GM23338 (cell line): ENCODE measurements at regions not wholly inside any gene's neighbourhood (a gene's known extent, or its start where the extent isn't known, plus 50 kb on each side); places are given as distances from the start of the nearest gene placed in this dataset.

ENCODE experiments used
- ATAC-seq: fragments of 200-7000 bp; cut with Tn5 transposase; 3 replicates; pipeline ENCODE4 v1.9.1; 2020
- DNase-seq: peaks from one replicate; pipeline ENCODE4 v3.0.0-alpha.2; 2015; ENCODE audit warnings: low spot score
- H2AFZ ChIP-seq: fragments of 200-600 bp; sonication (generic); 2 replicates; pipeline ENCODE4 v1.8.0; 2016; ENCODE audit warnings: antibody characterized with exemption, mild to moderate bottlenecking, moderate library complexity
- H3F3A ChIP-seq: fragments of 200-600 bp; sonication (generic); replicated peaks from 2 replicates; pipeline ENCODE4 v1.8.0; 2017; ENCODE audit warnings: antibody characterized with exemption, mixed run types, low read depth
- H3K27ac ChIP-seq: fragments of 200-600 bp; sonication (generic); 2 replicates; pipeline ENCODE4 v1.6.1; 2016; ENCODE audit warnings: low read depth
- H3K27me3 ChIP-seq: fragments of 200-600 bp; sonication (generic); 2 replicates; pipeline ENCODE4 v1.8.0; 2016; ENCODE audit warnings: mild to moderate bottlenecking, mixed run types, moderate library complexity; ENCODE audit not compliant: insufficient read depth
- H3K36me3 ChIP-seq: fragments of 200-600 bp; sonication (generic); 2 replicates; pipeline ENCODE4 v1.8.0; 2016; ENCODE audit warnings: mild to moderate bottlenecking; ENCODE audit not compliant: insufficient read depth
- H3K4me1 ChIP-seq: fragments of 200-600 bp; sonication (generic); 2 replicates; pipeline ENCODE4 v1.8.0; 2016; ENCODE audit warnings: mild to moderate bottlenecking, moderate library complexity; ENCODE audit not compliant: insufficient read depth
- H3K4me2 ChIP-seq: fragments of 200-600 bp; sonication (generic); 2 replicates; pipeline ENCODE4 v1.7.1; 2017; ENCODE audit warnings: mixed run types
- H3K4me3 ChIP-seq: fragments of 200-600 bp; sonication (generic); 2 replicates; pipeline ENCODE4 v1.6.1; 2016; ENCODE audit warnings: mixed run types
- H3K79me2 ChIP-seq: fragments of 200-600 bp; sonication (generic); replicated peaks from 2 replicates; pipeline ENCODE4 v1.8.0; 2017; ENCODE audit warnings: mild to moderate bottlenecking; ENCODE audit not compliant: insufficient read depth
- H3K9me2 ChIP-seq: fragments of 200-600 bp; sonication (generic); 2 replicates; pipeline ENCODE4 v1.8.0; 2017; ENCODE audit not compliant: insufficient read depth
- H4K20me1 ChIP-seq: fragments of 200-600 bp; sonication (generic); replicated peaks from 2 replicates; pipeline ENCODE4 v1.8.0; 2017; ENCODE audit warnings: mild to moderate bottlenecking; ENCODE audit not compliant: insufficient read depth
- H3K27ac Mint-ChIP-seq: 2 replicates; pipeline ENCODE4 v1.8.0; 2020; ENCODE audit warnings: inconsistent platforms, mild to moderate bottlenecking, moderate library complexity, mixed read lengths
- H3K27me3 Mint-ChIP-seq: 3 replicates; pipeline ENCODE4 v1.8.0; 2022; ENCODE audit warnings: low read depth, mild to moderate bottlenecking, moderate library complexity, mixed read lengths, inconsistent platforms; ENCODE audit not compliant: insufficient read depth, poor library complexity
- H3K36me3 Mint-ChIP-seq: 3 replicates; pipeline ENCODE4 v1.8.0; 2021; ENCODE audit warnings: low read depth, mild to moderate bottlenecking, inconsistent platforms, moderate library complexity, mixed read lengths
- H3K4me1 Mint-ChIP-seq: 3 replicates; pipeline ENCODE4 v1.8.0; 2020; ENCODE audit warnings: mild to moderate bottlenecking, inconsistent platforms, mixed read lengths
- H3K4me3 Mint-ChIP-seq: 3 replicates; pipeline ENCODE4 v1.8.0; 2021; ENCODE audit warnings: moderate library complexity, mild to moderate bottlenecking, inconsistent platforms, mixed read lengths
- H3K9me3 Mint-ChIP-seq: 3 replicates; pipeline ENCODE4 v1.8.0; 2020; ENCODE audit warnings: moderate library complexity, mild to moderate bottlenecking, inconsistent platforms, mixed read lengths
- CREB1 ChIP-seq: fragments of 250-450 bp; sonication (Bioruptor Pico); IDR thresholded peaks from 2 replicates; pipeline ENCODE4 v1.5.0; 2020; ENCODE audit warnings: low read depth, mild to moderate bottlenecking, moderate library complexity
- EZH2phosphoT487 ChIP-seq: fragments of 200-600 bp; sonication (generic); IDR thresholded peaks from one replicate; pipeline ENCODE4 v1.8.1; 2018; ENCODE audit warnings: antibody characterized with exemption; ENCODE audit not compliant: unreplicated experiment
- JUNB ChIP-seq: IDR thresholded peaks from one replicate; pipeline ENCODE4 v1.6.1; 2016; ENCODE audit warnings: antibody characterized with exemption; ENCODE audit not compliant: unreplicated experiment
- NANOG ChIP-seq: IDR thresholded peaks from 2 replicates; pipeline ENCODE4 v1.6.1; 2016; ENCODE audit warnings: antibody characterized with exemption, borderline replicate concordance
- REST ChIP-seq: IDR thresholded peaks from one replicate; pipeline ENCODE4 v1.6.1; 2018; ENCODE audit warnings: antibody characterized with exemption; ENCODE audit not compliant: unreplicated experiment
- ZNF114 ChIP-seq: fragments of 250-450 bp; sonication (Bioruptor Pico); IDR thresholded peaks from 2 replicates; pipeline ENCODE4 v1.5.0; 2020; ENCODE audit warnings: mild to moderate bottlenecking, moderate library complexity
- ZNF462 ChIP-seq: fragments of 250-450 bp; sonication (Bioruptor Pico); IDR thresholded peaks from 2 replicates; pipeline ENCODE4 v1.5.0; 2020; ENCODE audit warnings: mild to moderate bottlenecking, moderate library complexity

- TF ChIP-seq NANOG, result no peak
- TF ChIP-seq EZH2phosphoT487, result no peak
- peak; percentile 77 for TF ChIP-seq REST
- TF ChIP-seq ZNF114, result no peak
- no peaks in the 10 kb centered on the region; the same call in 2 of the 3 replicates for H3K4me1 Mint-ChIP-seq
- H3K27me3 Mint-ChIP-seq, result peaks cover 3% of the 10 kb centered on the region
- Histone ChIP-seq H3K27ac (no peak overlapping the region), H3F3A (no peaks in the 10 kb centered on the region), H3K27me3 (no peaks in the 10 kb centered on the region), H3K4me1 (no peaks in the 10 kb centered on the region), H3K79me2 (no peaks in the 10 kb centered on the region), H4K20me1 (no peaks in the 10 kb centered on the region), H3K4me2 (no peak overlapping the region), H3K4me3 (no peak overlapping the region), H3K9me2 (peaks cover 6% of the 10 kb centered on the region; the same call in 1 of the 2 replicates), H3K36me3 (no peaks in the 10 kb centered on the region), H2AFZ (no peak overlapping the region)
- peaks cover 19% of the 10 kb centered on the region for H3K9me3 Mint-ChIP-seq
- no peak overlapping the region for H3K27ac Mint-ChIP-seq
- ATAC-seq, result peak; percentile 80
- H3K4me3 Mint-ChIP-seq, result no peak overlapping the region
- H3K36me3 Mint-ChIP-seq, result peaks cover 10% of the 10 kb centered on the region
- peak; percentile 38 for DNase-seq
Observed at GRCh38 chr6:139801571-139802321, 427.3 kb upstream of the CITED2 start.

- DNase-seq (no peak), ATAC-seq (no peak)
- H3K27me3 Mint-ChIP-seq, result peaks cover 3% of the 10 kb centered on the region
- no peak overlapping the region for H3K4me3 Mint-ChIP-seq
- H3K9me3 Mint-ChIP-seq, result peaks cover 13% of the 10 kb centered on the region
- Histone ChIP-seq H3F3A (no peaks in the 10 kb centered on the region), H3K79me2 (no peaks in the 10 kb centered on the region), H2AFZ (no peak overlapping the region), H3K4me3 (no peak overlapping the region), H3K27me3 (no peaks in the 10 kb centered on the region), H3K4me2 (no peak overlapping the region), H3K4me1 (no peaks in the 10 kb centered on the region), H3K36me3 (no peaks in the 10 kb centered on the region), H3K27ac (no peak overlapping the region), H3K9me2 (peaks cover 6% of the 10 kb centered on the region; the same call in 1 of the 2 replicates), H4K20me1 (no peaks in the 10 kb centered on the region)
- no peak overlapping the region for H3K27ac Mint-ChIP-seq
- peaks cover 10% of the 10 kb centered on the region for H3K36me3 Mint-ChIP-seq
- H3K4me1 Mint-ChIP-seq, result no peaks in the 10 kb centered on the region; the same call in 2 of the 3 replicates
- TF ChIP-seq JUNB, result no peak
- TF ChIP-seq ZNF462, result no peak
- no peak for TF ChIP-seq CREB1 (CRISPR knock-in tag)
- TF ChIP-seq REST, result no peak
Observed at GRCh38 chr6:139800837-139801236, 426.4 kb upstream of the CITED2 start.
